ENCODE measurements at regions not wholly inside any gene's neighbourhood (a gene's known extent, or its start where the extent isn't known, plus 50 kb on each side); places are given as distances from the start of the nearest gene placed in this dataset.

GRCh38 chr2:120587997-120588336 is 147.7 kb upstream of the GLI2 start:
- TF ChIP-seq CTCF (IDR thresholded peaks at IDR 0.05; ENCODE audit: low read length): no peak
- DNase-seq: no peak
- Histone ChIP-seq H3F3A (ENCODE audit: insufficient read depth, low read length) (no peaks in the 10 kb centered on the region), H3K4me2 (ENCODE audit: low read depth, low read length) (no peak overlapping the region), H2AFZ (ENCODE audit: low read length) (no peak overlapping the region), H3K9me2 (replicated peaks; ENCODE audit: insufficient read depth, low read length) (no peaks in the 10 kb centered on the region), H3K27me3 (replicated peaks; ENCODE audit: insufficient read depth, low read length) (no peaks in the 10 kb centered on the region; the same call in 1 of the 2 replicates), H3K9me3 (replicated peaks; ENCODE audit: insufficient read depth, low read length) (no peaks in the 10 kb centered on the region), H3K27ac (ENCODE audit: low read length) (no peak overlapping the region), H3K4me3 (ENCODE audit: low read length) (no peak overlapping the region), H3K79me2 (ENCODE audit: low read length) (no peaks in the 10 kb centered on the region), H4K20me1 (ENCODE audit: insufficient read depth, low read length) (no peaks in the 10 kb centered on the region), H3K36me3 (replicated peaks; ENCODE audit: insufficient read depth, low read length) (no peaks in the 10 kb centered on the region), H3K9ac (ENCODE audit: low read length) (no peak overlapping the region), H3K4me1 (ENCODE audit: low read length) (no peaks in the 10 kb centered on the region)

GRCh38 chr2:120589771-120590608 is 145.7 kb upstream of the GLI2 start:
- H2AFZ ChIP-seq (ENCODE audit: low read length): no peak overlapping the region
- H3K79me2 ChIP-seq (ENCODE audit: low read length): no peaks in the 10 kb centered on the region
- H4K20me1 ChIP-seq (ENCODE audit: insufficient read depth, low read length): no peaks in the 10 kb centered on the region
- no peaks in the 10 kb centered on the region for H3F3A ChIP-seq (ENCODE audit: insufficient read depth, low read length)
- H3K4me2 ChIP-seq (ENCODE audit: low read depth, low read length): no peak overlapping the region
- no peaks in the 10 kb centered on the region for H3K9me3 ChIP-seq (replicated peaks; ENCODE audit: insufficient read depth, low read length)
- H3K4me3 ChIP-seq (ENCODE audit: low read length): no peak overlapping the region
- H3K9me2 ChIP-seq (replicated peaks; ENCODE audit: insufficient read depth, low read length): no peaks in the 10 kb centered on the region
- DNase-seq: no peak
- H3K36me3 ChIP-seq (replicated peaks; ENCODE audit: insufficient read depth, low read length): no peaks in the 10 kb centered on the region
- H3K9ac ChIP-seq (ENCODE audit: low read length): no peak overlapping the region
- no peaks in the 10 kb centered on the region; the same call in 1 of the 2 replicates for H3K27me3 ChIP-seq (replicated peaks; ENCODE audit: insufficient read depth, low read length)
- H3K27ac ChIP-seq (ENCODE audit: low read length): no peak overlapping the region
- no peaks in the 10 kb centered on the region for H3K4me1 ChIP-seq (ENCODE audit: low read length)
- TF ChIP-seq EZH2 (optimal IDR thresholded peaks at IDR 0.05; ENCODE audit: low read depth, low read length): no peak
- TF ChIP-seq EZH2phosphoT487 (IDR thresholded peaks at IDR 0.05; ENCODE audit: low read length): no peak
- TF ChIP-seq CTCF (IDR thresholded peaks at IDR 0.05; ENCODE audit: low read length): no peak

GRCh38 chr2:120590841-120591240 is 144.8 kb upstream of the GLI2 start:
- no peak overlapping the region for H2AFZ ChIP-seq (ENCODE audit: low read length)
- H3K36me3 ChIP-seq (replicated peaks; ENCODE audit: insufficient read depth, low read length): no peaks in the 10 kb centered on the region
- TF ChIP-seq CTCF (IDR thresholded peaks at IDR 0.05; ENCODE audit: low read length): no peak
- no peak for TF ChIP-seq EZH2 (optimal IDR thresholded peaks at IDR 0.05; ENCODE audit: low read depth, low read length)
- no peak for TF ChIP-seq EZH2phosphoT487 (IDR thresholded peaks at IDR 0.05; ENCODE audit: low read length)
- no peaks in the 10 kb centered on the region; the same call in 1 of the 2 replicates for H3K27me3 ChIP-seq (replicated peaks; ENCODE audit: insufficient read depth, low read length)
- DNase-seq: no peak
- no peak overlapping the region for H3K4me2 ChIP-seq (ENCODE audit: low read depth, low read length)
- no peaks in the 10 kb centered on the region for H3K79me2 ChIP-seq (ENCODE audit: low read length)
- H3F3A ChIP-seq (ENCODE audit: insufficient read depth, low read length): no peaks in the 10 kb centered on the region
- H3K4me3 ChIP-seq (ENCODE audit: low read length): no peak overlapping the region
- no peaks in the 10 kb centered on the region for H3K9me3 ChIP-seq (replicated peaks; ENCODE audit: insufficient read depth, low read length)
- H3K9ac ChIP-seq (ENCODE audit: low read length): no peak overlapping the region
- H3K9me2 ChIP-seq (replicated peaks; ENCODE audit: insufficient read depth, low read length): no peaks in the 10 kb centered on the region
- no peak overlapping the region for H3K27ac ChIP-seq (ENCODE audit: low read length)
- H4K20me1 ChIP-seq (ENCODE audit: insufficient read depth, low read length): no peaks in the 10 kb centered on the region
- no peaks in the 10 kb centered on the region for H3K4me1 ChIP-seq (ENCODE audit: low read length)

Measured in MM.1S (cell line).